ENCODE measurements at regions not wholly inside any gene's neighbourhood (a gene's known extent, or its start where the extent isn't known, plus 50 kb on each side); places are given as distances from the start of the nearest gene placed in this dataset.

DNA sequence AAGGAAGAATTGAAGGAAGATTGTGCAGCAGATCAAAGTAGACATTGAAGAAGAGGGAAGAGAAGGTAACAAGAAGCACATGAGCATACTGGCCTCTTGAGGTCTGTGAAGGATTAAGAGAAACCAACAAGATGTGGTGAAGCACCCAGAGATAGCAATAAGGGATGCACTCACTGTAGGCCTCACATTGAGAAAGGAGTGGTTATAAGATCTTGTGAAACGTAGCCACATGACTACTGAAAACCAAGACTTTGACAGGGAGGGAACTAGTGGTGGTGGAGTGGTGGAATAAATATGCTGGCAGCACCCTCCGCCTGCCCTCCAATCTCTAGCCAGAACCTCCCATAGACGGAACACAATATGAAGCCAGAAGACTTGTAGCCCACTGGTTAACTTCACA is 651.2 kb downstream of the DIPK2A start:
- Mint-ChIP-seq H3K27me3 (ENCODE audit: insufficient read depth) (no peaks in the 10 kb centered on the region; the same call in none of the 2 replicates), H3K4me1 (ENCODE audit: low read depth) (no peaks in the 10 kb centered on the region), H3K27ac (no peak overlapping the region), H3K9me3 (peaks cover 42% of the 10 kb centered on the region), H3K36me3 (ENCODE audit: low read depth) (no peaks in the 10 kb centered on the region), H3K4me3 (no peak overlapping the region)
- no peak for TF ChIP-seq CTCF (IDR thresholded peaks at IDR 0.05)
- DNase-seq, result no peak

DNA sequence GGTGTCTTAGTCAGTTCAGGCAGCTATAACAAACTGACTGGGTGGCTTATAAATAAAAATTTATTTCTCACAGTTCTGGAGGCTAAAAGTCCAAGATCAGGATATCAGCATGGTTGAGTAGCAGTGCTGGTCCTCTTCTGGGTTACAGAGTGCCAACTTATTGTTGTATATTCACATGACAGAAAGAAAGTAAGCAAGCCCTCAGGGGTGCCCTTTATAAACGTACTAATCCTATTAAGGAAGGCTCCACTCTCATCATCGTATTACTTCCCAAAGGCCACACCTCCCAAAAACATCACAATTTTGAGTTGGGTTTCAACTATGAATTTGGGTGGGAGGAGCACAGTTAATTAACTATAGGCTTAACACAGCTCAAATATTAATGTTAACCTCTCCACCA is 653.0 kb downstream of the DIPK2A start:
- Mint-ChIP-seq H3K9me3 (peaks cover 28% of the 10 kb centered on the region), H3K36me3 (ENCODE audit: low read depth) (no peaks in the 10 kb centered on the region)

GRCh38 chr3:144626835-144627234 is 655.2 kb downstream of the DIPK2A start:
- Mint-ChIP-seq H3K4me1 (ENCODE audit: low read depth) (no peaks in the 10 kb centered on the region), H3K4me3 (no peak overlapping the region), H3K36me3 (ENCODE audit: low read depth) (no peaks in the 10 kb centered on the region), H3K27ac (no peak overlapping the region), H3K27me3 (ENCODE audit: insufficient read depth) (no peaks in the 10 kb centered on the region; the same call in 1 of the 2 replicates), H3K9me3 (peaks cover 26% of the 10 kb centered on the region)
- no peak for DNase-seq
- no peak for TF ChIP-seq CTCF (IDR thresholded peaks at IDR 0.05)

More for the DNA sequence above, 653.0 kb downstream of the DIPK2A start:
- Mint-ChIP-seq H3K27ac (no peak overlapping the region), H3K27me3 (ENCODE audit: insufficient read depth) (no peaks in the 10 kb centered on the region; the same call in 1 of the 2 replicates), H3K4me3 (no peak overlapping the region), H3K4me1 (ENCODE audit: low read depth) (no peaks in the 10 kb centered on the region)
- TF ChIP-seq CTCF (IDR thresholded peaks at IDR 0.05), result no peak
- no peak for DNase-seq

DNA sequence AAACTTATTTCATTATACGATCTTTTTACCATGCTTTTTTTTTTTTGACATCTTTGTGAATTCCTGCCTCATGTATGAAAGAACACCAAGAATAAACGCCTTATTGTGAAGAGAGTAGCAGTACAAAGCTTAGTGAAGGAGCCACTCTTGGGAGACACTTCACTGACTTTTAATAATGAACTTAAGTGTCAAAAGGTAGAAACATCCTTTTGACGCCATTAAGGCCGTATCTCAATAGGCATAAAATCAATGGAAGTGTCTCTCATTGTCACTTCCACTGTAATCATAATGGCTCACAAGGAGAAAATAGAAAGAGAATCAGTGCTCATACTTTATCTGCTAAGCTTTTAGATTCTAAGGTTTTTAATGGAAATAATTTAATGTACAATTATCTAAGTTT is 657.8 kb downstream of the DIPK2A start:
- no peak for TF ChIP-seq CTCF (IDR thresholded peaks at IDR 0.05)
- Mint-ChIP-seq H3K4me1 (ENCODE audit: low read depth) (no peaks in the 10 kb centered on the region), H3K27ac (no peak overlapping the region), H3K27me3 (ENCODE audit: insufficient read depth) (no peaks in the 10 kb centered on the region), H3K4me3 (no peak overlapping the region), H3K36me3 (ENCODE audit: low read depth) (no peaks in the 10 kb centered on the region), H3K9me3 (peaks cover 30% of the 10 kb centered on the region)
- DNase-seq, result no peak

- no peak for DNase-seq
- no peak overlapping the region for H3K4me3 Mint-ChIP-seq
- H3K9me3 Mint-ChIP-seq, result peaks cover 30% of the 10 kb centered on the region
- no peak overlapping the region for H3K27ac Mint-ChIP-seq
- H3K4me1 Mint-ChIP-seq (ENCODE audit: low read depth), result no peaks in the 10 kb centered on the region
- H3K36me3 Mint-ChIP-seq (ENCODE audit: low read depth), result no peaks in the 10 kb centered on the region
- no peak for TF ChIP-seq CTCF (IDR thresholded peaks at IDR 0.05)
- H3K27me3 Mint-ChIP-seq (ENCODE audit: insufficient read depth), result no peaks in the 10 kb centered on the region
Measured at GRCh38 chr3:144636833-144637232, 665.2 kb downstream of the DIPK2A start.

DNA sequence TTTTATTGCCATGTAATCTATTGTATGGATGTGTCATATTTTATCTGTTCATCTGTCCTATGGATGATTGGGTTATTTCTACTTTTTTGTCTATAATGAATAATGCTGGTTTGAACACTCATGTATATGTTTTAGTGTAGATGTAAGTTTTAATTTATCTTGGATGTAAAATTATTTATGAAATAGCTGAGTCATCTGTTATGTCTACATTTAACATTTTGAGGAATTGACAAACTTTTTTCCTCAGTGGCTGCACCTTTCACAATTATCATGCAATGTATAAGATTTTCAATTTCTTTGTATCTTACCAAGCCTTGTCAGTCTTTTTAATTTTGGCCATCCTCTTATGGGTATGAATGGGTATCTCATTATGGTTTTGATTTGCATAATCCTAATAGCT is 666.4 kb downstream of the DIPK2A start:
- no peak for DNase-seq
- Mint-ChIP-seq H3K27ac (no peak overlapping the region), H3K36me3 (ENCODE audit: low read depth) (no peaks in the 10 kb centered on the region), H3K27me3 (ENCODE audit: insufficient read depth) (no peaks in the 10 kb centered on the region), H3K4me1 (ENCODE audit: low read depth) (no peaks in the 10 kb centered on the region), H3K4me3 (no peak overlapping the region), H3K9me3 (peaks cover 20% of the 10 kb centered on the region)
- no peak for TF ChIP-seq CTCF (IDR thresholded peaks at IDR 0.05)
